Fibroblast of skin of left quadriceps (primary cell): ENCODE measurements at regions not wholly inside any gene's neighbourhood (a gene's known extent, or its start where the extent isn't known, plus 50 kb on each side); places are given as distances from the start of the nearest gene placed in this dataset.

Experiments used
- DNase-seq, 2 experiments: peaks; one replicate each; pipeline ENCODE4 v3.0.0-alpha.2; 2013; ENCODE audit warnings: low read depth in 2 of 2

GRCh38 chr4:153137677-153138630 lies 66.3 kb upstream of the TRIM2 start:
- DNase-seq, result no peak

DNA sequence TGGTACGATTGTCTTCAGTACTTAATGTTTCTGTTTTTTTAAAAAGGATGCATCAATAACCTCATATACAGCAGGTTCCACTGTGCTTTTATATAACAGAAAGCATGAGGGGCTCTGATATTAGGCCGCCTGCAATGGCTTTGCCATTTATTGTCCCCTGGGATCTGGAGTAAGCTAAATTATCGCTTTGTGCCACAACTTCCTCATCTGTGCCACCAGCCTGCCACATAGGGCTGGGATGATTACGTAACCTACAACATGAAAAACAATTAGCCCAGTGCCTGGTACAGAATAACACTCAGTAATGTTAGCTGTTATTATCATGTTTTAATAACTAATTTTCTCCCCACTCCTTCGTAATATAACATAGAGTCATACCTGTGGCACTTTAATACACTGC lies 65.5 kb upstream of the TRIM2 start:
- no peak for DNase-seq

DNA sequence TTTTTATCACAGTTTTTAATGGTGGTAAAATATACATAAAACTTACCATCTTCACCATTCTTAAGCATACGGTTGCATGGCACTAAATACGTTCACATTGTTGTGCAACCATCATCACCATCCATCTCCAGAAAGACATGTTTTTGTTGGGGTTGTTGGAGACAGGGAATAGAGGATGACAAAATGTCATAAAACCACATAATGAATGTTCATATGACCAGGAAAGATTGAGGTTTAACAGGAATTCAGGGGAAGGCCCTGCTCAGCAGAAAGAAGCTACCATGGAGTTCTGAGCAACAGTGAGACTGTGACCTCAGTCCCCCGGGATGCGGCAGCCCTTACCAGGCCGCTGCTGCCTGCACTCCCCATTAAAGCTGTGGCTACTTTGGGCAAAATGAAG lies 63.9 kb upstream of the TRIM2 start:
- no peak for DNase-seq

GRCh38 chr4:153141238-153141637 lies 63.0 kb upstream of the TRIM2 start:
- no peak for DNase-seq

DNA sequence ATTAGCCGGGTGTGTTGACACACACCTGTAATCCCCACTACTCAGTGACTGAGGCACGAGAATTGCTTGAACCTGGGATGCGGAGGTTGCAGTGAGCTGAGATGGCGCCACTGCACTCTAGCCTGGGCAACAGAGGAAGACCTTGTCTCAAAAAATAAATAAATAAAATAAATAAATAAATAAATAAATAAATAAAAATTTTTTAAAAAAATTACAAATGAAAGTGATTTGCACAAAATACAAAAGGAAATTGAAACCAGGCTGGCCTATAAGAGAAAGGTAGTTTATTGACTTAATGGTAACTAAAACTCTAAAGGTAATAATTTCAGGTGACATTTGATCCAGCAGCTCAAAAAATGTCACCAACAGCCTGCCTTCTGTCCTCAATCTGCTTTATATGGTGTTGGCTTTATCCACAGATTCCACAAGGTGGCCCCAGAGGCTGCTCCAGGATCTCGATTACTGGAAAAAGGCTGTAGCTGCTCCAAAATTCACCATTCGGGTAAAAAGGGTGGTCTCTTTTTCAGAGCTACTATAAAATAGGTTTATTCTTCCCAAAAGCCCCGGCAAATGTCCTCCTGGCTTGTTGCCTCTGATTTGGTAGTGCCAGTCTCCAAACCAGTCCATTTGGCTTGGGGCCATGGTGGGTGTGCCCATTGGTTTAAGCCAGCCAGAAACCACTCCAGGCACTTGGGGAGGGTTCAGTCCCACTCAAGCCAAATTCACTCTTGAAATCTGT lies 61.4 kb upstream of the TRIM2 start:
- DNase-seq, result peak; percentile 63 to 65

GRCh38 chr4:153143527-153144348 lies 60.5 kb upstream of the TRIM2 start:
- DNase-seq, result peak; percentile 73 to 74

DNA sequence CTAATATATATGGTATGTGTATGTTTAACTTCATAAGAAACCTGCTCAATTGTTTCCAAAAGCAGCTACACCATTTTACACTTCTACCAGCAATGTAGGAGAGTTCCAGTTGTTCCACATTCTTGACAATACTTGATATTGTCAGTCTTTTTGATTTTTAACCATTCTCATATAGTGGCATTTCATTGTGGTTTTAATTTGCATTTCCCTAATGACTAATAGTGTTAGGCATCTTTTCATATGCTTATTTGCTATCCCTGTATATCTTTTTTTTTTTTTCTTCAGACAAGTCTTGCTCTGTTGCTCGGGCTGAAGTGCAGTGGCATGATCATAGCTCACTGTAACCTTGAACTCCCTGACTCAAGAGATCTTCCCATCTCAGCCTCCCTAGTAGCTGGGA lies 58.2 kb upstream of the TRIM2 start:
- no peak for DNase-seq

DNA sequence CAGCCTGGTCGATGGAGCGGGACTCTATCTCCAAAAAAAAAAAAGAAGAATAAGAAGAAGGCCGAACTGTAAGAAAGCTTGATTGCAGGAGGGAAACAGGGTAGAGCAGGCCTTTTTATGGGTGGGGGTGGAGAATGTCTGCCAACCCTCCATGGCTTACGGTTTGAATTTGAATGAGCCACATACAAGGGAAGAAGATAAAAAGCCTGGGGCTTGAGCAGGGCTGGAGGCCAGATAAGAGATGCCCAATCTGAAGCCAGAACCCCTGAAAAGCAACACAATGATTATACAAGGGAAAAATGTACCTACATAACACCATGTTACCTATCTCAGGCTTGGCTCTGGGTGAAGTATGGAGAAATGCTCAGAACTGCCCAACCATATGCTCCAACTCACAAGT lies 57.3 kb upstream of the TRIM2 start:
- DNase-seq, result no peak

GRCh38 chr4:153148791-153149190 lies 55.5 kb upstream of the TRIM2 start:
- no peak for DNase-seq

DNA sequence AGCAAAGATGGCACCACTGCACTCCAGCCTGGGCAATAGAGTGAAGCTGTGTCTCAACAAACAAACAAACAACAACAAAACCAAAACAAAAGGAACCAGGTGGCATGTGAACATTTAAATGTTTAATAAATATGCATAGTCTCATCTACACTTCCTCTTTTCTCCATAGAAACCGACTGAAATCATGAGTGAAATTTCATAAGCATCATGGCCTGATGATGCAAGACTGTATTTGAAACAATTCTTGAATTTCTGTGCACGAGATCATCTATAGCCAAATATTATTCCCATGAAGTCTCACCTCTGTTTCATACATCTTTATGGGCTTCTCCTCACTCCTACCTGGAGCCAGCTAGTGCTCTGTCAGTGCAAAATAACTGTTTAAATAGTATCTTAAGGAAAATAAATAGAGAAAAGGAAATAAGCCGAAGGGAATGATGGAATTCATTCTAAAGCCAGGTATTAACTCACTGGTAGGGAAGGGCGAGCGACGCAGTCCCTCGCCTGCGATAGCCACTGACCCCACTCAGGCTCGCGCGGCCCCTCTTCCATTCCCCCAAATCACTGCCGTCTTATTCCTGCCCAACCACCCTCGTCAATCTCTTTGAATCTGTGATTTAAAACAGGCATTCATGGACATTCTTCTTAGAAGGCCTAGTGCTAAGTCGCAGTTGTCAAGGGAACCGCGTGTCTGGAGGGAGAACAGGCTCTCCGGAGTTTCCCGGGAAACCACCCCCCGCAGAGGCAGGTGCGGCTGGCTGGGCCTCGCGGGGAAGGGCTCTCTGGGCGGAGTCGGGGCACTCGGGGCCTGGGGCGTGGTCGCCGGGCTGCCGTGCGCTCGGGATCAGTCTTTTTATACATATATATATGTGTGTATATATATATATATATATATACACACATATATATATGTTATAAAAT lies 52.4 kb upstream of the TRIM2 start:
- no peak for DNase-seq

- DNase-seq, result no peak
Measured at GRCh38 chr4:153152501-153153338, 51.5 kb upstream of the TRIM2 start.

- no peak for DNase-seq
Measured at GRCh38 chr4:153153339-153153871, 50.8 kb upstream of the TRIM2 start.

DNA sequence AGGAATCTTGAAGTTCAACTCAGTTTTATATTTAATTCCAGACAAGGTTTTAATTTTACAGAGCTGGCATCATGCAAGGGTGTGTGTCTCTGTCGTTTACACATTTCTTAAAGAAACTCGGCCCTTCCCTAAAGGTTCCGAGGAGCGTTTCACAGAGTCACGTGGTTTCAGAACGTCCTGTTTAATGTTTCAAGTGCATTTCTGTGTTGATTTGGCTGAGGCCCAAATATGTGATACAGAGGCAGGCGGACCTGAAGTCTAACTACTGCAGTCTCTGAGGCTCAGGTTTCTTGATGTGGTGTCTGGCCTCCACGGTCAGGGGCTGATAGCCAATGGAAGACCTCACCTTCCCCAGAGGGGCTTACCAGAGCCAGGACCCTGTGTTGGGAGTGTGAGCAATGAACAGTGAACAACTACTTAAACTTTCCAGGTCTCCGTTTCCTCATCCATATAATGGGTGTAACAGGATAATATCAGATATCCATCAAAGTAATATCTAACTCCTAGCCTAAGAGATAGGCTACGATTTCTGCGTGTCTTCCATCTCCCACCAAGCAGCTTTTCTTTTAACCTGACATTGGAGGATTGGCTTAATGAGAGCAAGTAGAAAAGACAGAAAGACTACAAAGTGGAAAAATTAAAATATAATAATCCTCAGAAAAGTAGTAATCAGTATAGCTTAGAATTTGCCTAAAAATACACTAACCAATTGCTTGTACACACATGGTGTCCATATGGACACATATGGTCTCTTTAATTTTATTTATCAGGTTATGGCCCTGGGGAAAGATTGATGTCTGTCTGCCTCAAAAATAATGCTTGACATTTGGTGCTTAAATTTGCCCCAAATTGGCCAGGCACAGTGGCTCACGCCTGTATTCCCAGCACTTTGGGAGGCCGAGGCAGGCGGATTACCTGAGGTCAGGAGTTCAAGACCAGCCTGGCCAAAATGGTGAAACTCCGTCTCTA lies 50.0 kb upstream of the TRIM2 start:
- DNase-seq, result no peak
